ENCODE measurements at regions not wholly inside any gene's neighbourhood (a gene's known extent, or its start where the extent isn't known, plus 50 kb on each side); places are given as distances from the start of the nearest gene placed in this dataset.

DNA sequence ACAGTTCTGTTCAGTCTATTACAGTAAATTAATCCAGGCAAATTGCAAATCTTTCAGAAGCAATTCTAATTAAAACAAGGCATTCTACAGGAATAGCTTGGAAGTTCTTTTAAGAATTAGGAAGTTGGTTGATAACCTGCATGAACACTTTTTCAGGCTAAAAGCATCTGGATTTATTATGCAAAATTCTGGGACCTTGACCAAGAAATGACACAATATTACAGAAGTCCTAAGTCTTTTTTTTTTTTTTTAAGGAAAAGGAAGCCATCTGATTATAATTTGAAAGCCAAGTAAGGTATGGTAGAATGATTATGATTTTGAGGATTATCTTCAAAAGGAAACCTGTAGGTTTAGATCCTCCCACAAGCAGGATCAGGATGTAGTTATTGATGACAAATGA, 74.7 kb upstream of the KCNK2 start (continued):
- TF ChIP-seq ZNF776 (CRISPR knock-in tag; IDR thresholded peaks at IDR 0.05) (no peak), AGO2 (optimal IDR thresholded peaks at IDR 0.05; ENCODE audit: low read depth, low read length) (no peak), ELF4 (CRISPR knock-in tag; IDR thresholded peaks at IDR 0.05; ENCODE audit: borderline replicate concordance) (no peak), ZNF891 (CRISPR knock-in tag; IDR thresholded peaks at IDR 0.05) (no peak), ZNF230 (CRISPR knock-in tag; IDR thresholded peaks at IDR 0.05) (no peak), KLF15 (CRISPR knock-in tag; IDR thresholded peaks at IDR 0.05; ENCODE audit: borderline replicate concordance) (no peak), NFYB (CRISPR knock-in tag; IDR thresholded peaks at IDR 0.05) (no peak)
- TF ChIP-seq, protein P1, sequence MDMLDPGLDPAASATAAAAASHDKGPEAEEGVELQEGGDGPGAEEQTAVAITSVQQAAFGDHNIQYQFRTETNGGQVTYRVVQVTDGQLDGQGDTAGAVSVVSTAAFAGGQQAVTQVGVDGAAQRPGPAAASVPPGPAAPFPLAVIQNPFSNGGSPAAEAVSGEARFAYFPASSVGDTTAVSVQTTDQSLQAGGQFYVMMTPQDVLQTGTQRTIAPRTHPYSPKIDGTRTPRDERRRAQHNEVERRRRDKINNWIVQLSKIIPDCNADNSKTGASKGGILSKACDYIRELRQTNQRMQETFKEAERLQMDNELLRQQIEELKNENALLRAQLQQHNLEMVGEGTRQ (IDR thresholded peaks at IDR 0.05; ENCODE audit: low read depth, low read length), result no peak
- TF ChIP-seq, protein P1 (CRISPR knock-in tag; IDR thresholded peaks at IDR 0.05; ENCODE audit: borderline replicate concordance), result no peak
- TF ChIP-seq, protein P2, sequence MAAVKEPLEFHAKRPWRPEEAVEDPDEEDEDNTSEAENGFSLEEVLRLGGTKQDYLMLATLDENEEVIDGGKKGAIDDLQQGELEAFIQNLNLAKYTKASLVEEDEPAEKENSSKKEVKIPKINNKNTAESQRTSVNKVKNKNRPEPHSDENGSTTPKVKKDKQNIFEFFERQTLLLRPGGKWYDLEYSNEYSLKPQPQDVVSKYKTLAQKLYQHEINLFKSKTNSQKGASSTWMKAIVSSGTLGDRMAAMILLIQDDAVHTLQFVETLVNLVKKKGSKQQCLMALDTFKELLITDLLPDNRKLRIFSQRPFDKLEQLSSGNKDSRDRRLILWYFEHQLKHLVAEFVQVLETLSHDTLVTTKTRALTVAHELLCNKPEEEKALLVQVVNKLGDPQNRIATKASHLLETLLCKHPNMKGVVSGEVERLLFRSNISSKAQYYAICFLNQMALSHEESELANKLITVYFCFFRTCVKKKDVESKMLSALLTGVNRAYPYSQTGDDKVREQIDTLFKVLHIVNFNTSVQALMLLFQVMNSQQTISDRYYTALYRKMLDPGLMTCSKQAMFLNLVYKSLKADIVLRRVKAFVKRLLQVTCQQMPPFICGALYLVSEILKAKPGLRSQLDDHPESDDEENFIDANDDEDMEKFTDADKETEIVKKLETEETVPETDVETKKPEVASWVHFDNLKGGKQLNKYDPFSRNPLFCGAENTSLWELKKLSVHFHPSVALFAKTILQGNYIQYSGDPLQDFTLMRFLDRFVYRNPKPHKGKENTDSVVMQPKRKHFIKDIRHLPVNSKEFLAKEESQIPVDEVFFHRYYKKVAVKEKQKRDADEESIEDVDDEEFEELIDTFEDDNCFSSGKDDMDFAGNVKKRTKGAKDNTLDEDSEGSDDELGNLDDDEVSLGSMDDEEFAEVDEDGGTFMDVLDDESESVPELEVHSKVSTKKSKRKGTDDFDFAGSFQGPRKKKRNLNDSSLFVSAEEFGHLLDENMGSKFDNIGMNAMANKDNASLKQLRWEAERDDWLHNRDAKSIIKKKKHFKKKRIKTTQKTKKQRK (IDR thresholded peaks at IDR 0.05; ENCODE audit: low read length), result no peak
- TF ChIP-seq, protein P3, sequence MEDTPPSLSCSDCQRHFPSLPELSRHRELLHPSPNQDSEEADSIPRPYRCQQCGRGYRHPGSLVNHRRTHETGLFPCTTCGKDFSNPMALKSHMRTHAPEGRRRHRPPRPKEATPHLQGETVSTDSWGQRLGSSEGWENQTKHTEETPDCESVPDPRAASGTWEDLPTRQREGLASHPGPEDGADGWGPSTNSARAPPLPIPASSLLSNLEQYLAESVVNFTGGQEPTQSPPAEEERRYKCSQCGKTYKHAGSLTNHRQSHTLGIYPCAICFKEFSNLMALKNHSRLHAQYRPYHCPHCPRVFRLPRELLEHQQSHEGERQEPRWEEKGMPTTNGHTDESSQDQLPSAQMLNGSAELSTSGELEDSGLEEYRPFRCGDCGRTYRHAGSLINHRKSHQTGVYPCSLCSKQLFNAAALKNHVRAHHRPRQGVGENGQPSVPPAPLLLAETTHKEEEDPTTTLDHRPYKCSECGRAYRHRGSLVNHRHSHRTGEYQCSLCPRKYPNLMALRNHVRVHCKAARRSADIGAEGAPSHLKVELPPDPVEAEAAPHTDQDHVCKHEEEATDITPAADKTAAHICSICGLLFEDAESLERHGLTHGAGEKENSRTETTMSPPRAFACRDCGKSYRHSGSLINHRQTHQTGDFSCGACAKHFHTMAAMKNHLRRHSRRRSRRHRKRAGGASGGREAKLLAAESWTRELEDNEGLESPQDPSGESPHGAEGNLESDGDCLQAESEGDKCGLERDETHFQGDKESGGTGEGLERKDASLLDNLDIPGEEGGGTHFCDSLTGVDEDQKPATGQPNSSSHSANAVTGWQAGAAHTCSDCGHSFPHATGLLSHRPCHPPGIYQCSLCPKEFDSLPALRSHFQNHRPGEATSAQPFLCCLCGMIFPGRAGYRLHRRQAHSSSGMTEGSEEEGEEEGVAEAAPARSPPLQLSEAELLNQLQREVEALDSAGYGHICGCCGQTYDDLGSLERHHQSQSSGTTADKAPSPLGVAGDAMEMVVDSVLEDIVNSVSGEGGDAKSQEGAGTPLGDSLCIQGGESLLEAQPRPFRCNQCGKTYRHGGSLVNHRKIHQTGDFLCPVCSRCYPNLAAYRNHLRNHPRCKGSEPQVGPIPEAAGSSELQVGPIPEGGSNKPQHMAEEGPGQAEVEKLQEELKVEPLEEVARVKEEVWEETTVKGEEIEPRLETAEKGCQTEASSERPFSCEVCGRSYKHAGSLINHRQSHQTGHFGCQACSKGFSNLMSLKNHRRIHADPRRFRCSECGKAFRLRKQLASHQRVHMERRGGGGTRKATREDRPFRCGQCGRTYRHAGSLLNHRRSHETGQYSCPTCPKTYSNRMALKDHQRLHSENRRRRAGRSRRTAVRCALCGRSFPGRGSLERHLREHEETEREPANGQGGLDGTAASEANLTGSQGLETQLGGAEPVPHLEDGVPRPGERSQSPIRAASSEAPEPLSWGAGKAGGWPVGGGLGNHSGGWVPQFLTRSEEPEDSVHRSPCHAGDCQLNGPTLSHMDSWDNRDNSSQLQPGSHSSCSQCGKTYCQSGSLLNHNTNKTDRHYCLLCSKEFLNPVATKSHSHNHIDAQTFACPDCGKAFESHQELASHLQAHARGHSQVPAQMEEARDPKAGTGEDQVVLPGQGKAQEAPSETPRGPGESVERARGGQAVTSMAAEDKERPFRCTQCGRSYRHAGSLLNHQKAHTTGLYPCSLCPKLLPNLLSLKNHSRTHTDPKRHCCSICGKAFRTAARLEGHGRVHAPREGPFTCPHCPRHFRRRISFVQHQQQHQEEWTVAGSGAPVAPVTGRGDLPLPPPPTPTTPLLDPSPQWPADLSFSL (CRISPR knock-in tag; IDR thresholded peaks at IDR 0.05), result no peak

Data from HepG2 (cell line).